Duodenal mucosa (tissue), 2 donors: ENCODE measurements at regions not wholly inside any gene's neighbourhood (a gene's known extent, or its start where the extent isn't known, plus 50 kb on each side); places are given as distances from the start of the nearest gene placed in this dataset.

Experiments
- H3K27ac ChIP-seq: one replicate; pipeline ENCODE4 v1.7.0; 2013; ENCODE audit warnings: low read depth, low read length
- H3K27me3 ChIP-seq, 2 donors: one replicate each; pipeline ENCODE4 v1.7.0; 2013; ENCODE audit warnings: low read length in 2 of 2, control low read depth in 1 of 2; ENCODE audit not compliant: insufficient read depth in 2 of 2, control insufficient read depth in 1 of 2
- H3K36me3 ChIP-seq, 2 donors: one replicate each; pipeline ENCODE4 v1.7.0; 2013; ENCODE audit warnings: low read length in 2 of 2, control low read depth in 1 of 2; ENCODE audit not compliant: insufficient read depth in 2 of 2, control insufficient read depth in 1 of 2
- H3K4me1 ChIP-seq, 2 donors: one replicate each; pipeline ENCODE4 v1.7.0; 2013; ENCODE audit warnings: low read length in 2 of 2, control low read depth in 1 of 2; ENCODE audit not compliant: insufficient read depth in 2 of 2, control insufficient read depth in 1 of 2
- H3K4me3 ChIP-seq, 2 donors: one replicate each; pipeline ENCODE4 v1.7.0; 2013; ENCODE audit warnings: low read length in 2 of 2, low read depth in 1 of 2
- H3K9ac ChIP-seq, 2 donors: one replicate each; pipeline ENCODE4 v1.7.0; 2013; ENCODE audit warnings: low read length in 2 of 2, low read depth in 1 of 2
- H3K9me3 ChIP-seq, 2 donors: one replicate each; pipeline ENCODE4 v1.7.0; 2013; ENCODE audit warnings: low read length in 2 of 2, control low read depth in 1 of 2; ENCODE audit not compliant: control insufficient read depth in 1 of 2

- Histone ChIP-seq H3K4me1 (no peaks in the 10 kb centered on the region), H3K9me3 (no peaks in the 10 kb centered on the region), H3K27me3 (no peaks in the 10 kb centered on the region), H3K9ac (no peak overlapping the region), H3K27ac (no peak overlapping the region), H3K36me3 (no peaks in the 10 kb centered on the region), H3K4me3 (no peak overlapping the region)
Measured at GRCh38 chr1:234554218-234554697, 55.7 kb downstream of the IRF2BP2 start.

- H3K9me3 ChIP-seq = no peaks in the 10 kb centered on the region
- no peak overlapping the region for H3K9ac ChIP-seq
- no peaks in the 10 kb centered on the region for H3K4me1 ChIP-seq
- no peak overlapping the region for H3K4me3 ChIP-seq
- H3K36me3 ChIP-seq = no peaks in the 10 kb centered on the region
- H3K27ac ChIP-seq = no peak overlapping the region
- no peaks in the 10 kb centered on the region for H3K27me3 ChIP-seq
Measured at GRCh38 chr1:234553240-234554188, 56.5 kb downstream of the IRF2BP2 start.

- H3K4me3 ChIP-seq = no peak overlapping the region
- no peaks in the 10 kb centered on the region for H3K36me3 ChIP-seq
- peaks cover 1% of the 10 kb centered on the region in 2 donors for H3K4me1 ChIP-seq
- H3K9ac ChIP-seq = no peak overlapping the region
- H3K27ac ChIP-seq = no peak overlapping the region
- H3K27me3 ChIP-seq = no peaks in the 10 kb centered on the region
- no peaks in the 10 kb centered on the region for H3K9me3 ChIP-seq
Measured at GRCh38 chr1:234551032-234551378, 59.0 kb downstream of the IRF2BP2 start.

GRCh38 chr1:234550341-234551031 is 59.5 kb downstream of the IRF2BP2 start:
- Histone ChIP-seq H3K27ac (no peak overlapping the region), H3K4me3 (no peak overlapping the region), H3K36me3 (no peaks in the 10 kb centered on the region), H3K9me3 (no peaks in the 10 kb centered on the region), H3K9ac (no peak overlapping the region), H3K27me3 (no peaks in the 10 kb centered on the region), H3K4me1 (peaks cover 6 to 7% of the 10 kb centered on the region in 2 donors)

- H3K9ac ChIP-seq = no peak overlapping the region
- H3K36me3 ChIP-seq = no peaks in the 10 kb centered on the region
- no peak overlapping the region for H3K27ac ChIP-seq
- no peaks in the 10 kb centered on the region for H3K9me3 ChIP-seq
- H3K27me3 ChIP-seq = no peaks in the 10 kb centered on the region
- peaks cover 16% of the 10 kb centered on the region in 2 donors for H3K4me1 ChIP-seq
- H3K4me3 ChIP-seq = no peak overlapping the region
Measured at GRCh38 chr1:234549447-234550021, 60.4 kb downstream of the IRF2BP2 start.

GRCh38 chr1:234546890-234547788 is 62.8 kb downstream of the IRF2BP2 start:
- Histone ChIP-seq H3K4me1 (peaks cover 23 to 24% of the 10 kb centered on the region in 2 donors), H3K27me3 (no peaks in the 10 kb centered on the region), H3K9me3 (no peaks in the 10 kb centered on the region), H3K27ac (no peak overlapping the region), H3K9ac (no peak overlapping the region), H3K4me3 (no peak overlapping the region), H3K36me3 (no peaks in the 10 kb centered on the region)

GRCh38 chr1:234546387-234546704 is 63.6 kb downstream of the IRF2BP2 start:
- no peaks in the 10 kb centered on the region for H3K27me3 ChIP-seq
- H3K4me1 ChIP-seq = peaks cover 23 to 24% of the 10 kb centered on the region in 2 donors
- peak overlapping the region in 1 of 2 donors; percentile 25 for H3K4me3 ChIP-seq
- H3K27ac ChIP-seq = no peak overlapping the region
- H3K9ac ChIP-seq = no peak overlapping the region
- no peaks in the 10 kb centered on the region for H3K9me3 ChIP-seq
- H3K36me3 ChIP-seq = no peaks in the 10 kb centered on the region

- Histone ChIP-seq H3K4me3 (peak overlapping the region; percentile 16 to 25), H3K4me1 (peaks cover 23 to 24% of the 10 kb centered on the region in 2 donors), H3K36me3 (no peaks in the 10 kb centered on the region), H3K27me3 (no peaks in the 10 kb centered on the region), H3K27ac (no peak overlapping the region), H3K9ac (peak overlapping the region in 1 of 2 donors; percentile 47), H3K9me3 (no peaks in the 10 kb centered on the region)
Measured at GRCh38 chr1:234545517-234546386, 64.2 kb downstream of the IRF2BP2 start.

- Histone ChIP-seq H3K4me1 (peaks cover 23 to 26% of the 10 kb centered on the region in 2 donors), H3K9me3 (no peaks in the 10 kb centered on the region), H3K36me3 (no peaks in the 10 kb centered on the region), H3K27me3 (no peaks in the 10 kb centered on the region), H3K27ac (peak overlapping the region; percentile 60), H3K4me3 (no peak overlapping the region), H3K9ac (peak overlapping the region; percentile 20 to 30)
Measured at GRCh38 chr1:234544087-234544579, 65.2 kb upstream of the TARBP1 start.
